Cerebellar cortex (tissue), 1 donor: ENCODE measurements at regions not wholly inside any gene's neighbourhood (a gene's known extent, or its start where the extent isn't known, plus 50 kb on each side); places are given as distances from the start of the nearest gene placed in this dataset.
"Not testable (repeated sequence)": the region's sequence is repeated elsewhere in the genome, so short reads cannot be mapped to it uniquely, and the experiment has no call there.

Experiments
- DNase-seq: peaks from one replicate; pipeline ENCODE4 v3.0.0-alpha.2; 2015; ENCODE audit warnings: low spot score

- DNase-seq, result no peak
These were observed 399.5 kb downstream of the BUD13 start for GRCh38 chr11:116373104-116373944.

- DNase-seq, result no peak
These were observed 401.6 kb downstream of the BUD13 start for GRCh38 chr11:116371146-116371545.

- DNase-seq, result no peak
These were observed 404.0 kb downstream of the BUD13 start for GRCh38 chr11:116368784-116369183.

- DNase-seq, result no peak
These were observed 405.7 kb downstream of the BUD13 start for GRCh38 chr11:116366980-116367645.

GRCh38 chr11:116366451-116366850 is 406.3 kb downstream of the BUD13 start:
- no peak for DNase-seq

GRCh38 chr11:116364925-116365324 is 407.9 kb downstream of the BUD13 start:
- not testable (repeated sequence) for DNase-seq

GRCh38 chr11:116364348-116364747 is 408.4 kb downstream of the BUD13 start:
- no peak for DNase-seq

- no peak for DNase-seq
These were observed 412.4 kb downstream of the BUD13 start for GRCh38 chr11:116360221-116360941.

- no peak for DNase-seq
These were observed 414.8 kb downstream of the BUD13 start for GRCh38 chr11:116357784-116358544.

- no peak for DNase-seq
These were observed 416.3 kb downstream of the BUD13 start for GRCh38 chr11:116356451-116356850.

- no peak for DNase-seq
These were observed 417.7 kb downstream of the BUD13 start for GRCh38 chr11:116355104-116355503.

- DNase-seq, result no peak
These were observed 419.2 kb downstream of the BUD13 start for GRCh38 chr11:116353589-116353988.

GRCh38 chr11:116352881-116353280 is 419.9 kb downstream of the BUD13 start:
- DNase-seq, result no peak

GRCh38 chr11:116348226-116348625 is 424.6 kb downstream of the BUD13 start:
- DNase-seq, result no peak

- DNase-seq, result no peak
These were observed 427.2 kb downstream of the BUD13 start for GRCh38 chr11:116345575-116345974.

GRCh38 chr11:116344601-116345000 is 428.2 kb downstream of the BUD13 start:
- no peak for DNase-seq

- DNase-seq, result no peak
These were observed 429.5 kb downstream of the BUD13 start for GRCh38 chr11:116343270-116343669.

- DNase-seq, result no peak
These were observed 430.6 kb downstream of the BUD13 start for GRCh38 chr11:116342148-116342547.

GRCh38 chr11:116339306-116340098 is 433.3 kb downstream of the BUD13 start:
- no peak for DNase-seq

GRCh38 chr11:116338500-116338899 is 434.3 kb downstream of the BUD13 start:
- DNase-seq, result not testable (repeated sequence)

- no peak for DNase-seq
These were observed 436.2 kb downstream of the BUD13 start for GRCh38 chr11:116336540-116336939.
